Activated gamma-delta T cell (primary cell): ENCODE measurements at regions not wholly inside any gene's neighbourhood (a gene's known extent, or its start where the extent isn't known, plus 50 kb on each side); places are given as distances from the start of the nearest gene placed in this dataset.
"Not testable (repeated sequence)": the region's sequence is repeated elsewhere in the genome, so short reads cannot be mapped to it uniquely, and the experiment has no call there.

Source experiments
- DNase-seq: peaks from one replicate; lab custom pipeline; 2025; lab: John Stamatoyannopoulos, UW

GRCh38 chr16:66245868-66246267 is 120.6 kb upstream of the CDH5 start:
- DNase-seq = no peak

- DNase-seq = no peak
These were observed 121.4 kb upstream of the CDH5 start for GRCh38 chr16:66245072-66245471.

GRCh38 chr16:66242672-66243071 is 123.8 kb upstream of the CDH5 start:
- no peak for DNase-seq

GRCh38 chr16:66242206-66242605 is 124.3 kb upstream of the CDH5 start:
- DNase-seq = not testable (repeated sequence)

- DNase-seq = no peak
These were observed 125.7 kb upstream of the CDH5 start for GRCh38 chr16:66240631-66241395.

- no peak for DNase-seq
These were observed 126.4 kb upstream of the CDH5 start for GRCh38 chr16:66240088-66240487.

GRCh38 chr16:66238696-66239095 is 127.8 kb upstream of the CDH5 start:
- no peak for DNase-seq

- no peak for DNase-seq
These were observed 130.2 kb upstream of the CDH5 start for GRCh38 chr16:66236301-66236700.

- DNase-seq = no peak
These were observed 134.9 kb upstream of the CDH5 start for GRCh38 chr16:66231452-66232160.

- no peak for DNase-seq
These were observed 136.8 kb upstream of the CDH5 start for GRCh38 chr16:66229651-66230050.

GRCh38 chr16:66228792-66229191 is 137.7 kb upstream of the CDH5 start:
- no peak for DNase-seq

GRCh38 chr16:66227766-66228530 is 138.5 kb upstream of the CDH5 start:
- DNase-seq = no peak

- DNase-seq = no peak
These were observed 139.7 kb upstream of the CDH5 start for GRCh38 chr16:66226762-66227161.

- DNase-seq = no peak
These were observed 140.8 kb upstream of the CDH5 start for GRCh38 chr16:66225696-66226095.

- no peak for DNase-seq
These were observed 141.9 kb upstream of the CDH5 start for GRCh38 chr16:66224626-66225025.

GRCh38 chr16:66224186-66224585 is 142.3 kb upstream of the CDH5 start:
- no peak for DNase-seq

GRCh38 chr16:66223176-66223780 is 143.2 kb upstream of the CDH5 start:
- DNase-seq = no peak

- DNase-seq = no peak
These were observed 143.7 kb upstream of the CDH5 start for GRCh38 chr16:66222756-66223155.

- DNase-seq = no peak
These were observed 145.8 kb upstream of the CDH5 start for GRCh38 chr16:66220702-66221101.

GRCh38 chr16:66219491-66219890 is 147.0 kb upstream of the CDH5 start:
- DNase-seq = no peak

- DNase-seq = no peak
These were observed 154.1 kb upstream of the CDH5 start for GRCh38 chr16:66212428-66212827.

- no peak for DNase-seq
These were observed 154.8 kb upstream of the CDH5 start for GRCh38 chr16:66211651-66212050.
